ENCODE measurements at regions not wholly inside any gene's neighbourhood (a gene's known extent, or its start where the extent isn't known, plus 50 kb on each side); places are given as distances from the start of the nearest gene placed in this dataset.
"Not testable (repeated sequence)": the region's sequence is repeated elsewhere in the genome, so short reads cannot be mapped to it uniquely, and the experiment has no call there.

DNA sequence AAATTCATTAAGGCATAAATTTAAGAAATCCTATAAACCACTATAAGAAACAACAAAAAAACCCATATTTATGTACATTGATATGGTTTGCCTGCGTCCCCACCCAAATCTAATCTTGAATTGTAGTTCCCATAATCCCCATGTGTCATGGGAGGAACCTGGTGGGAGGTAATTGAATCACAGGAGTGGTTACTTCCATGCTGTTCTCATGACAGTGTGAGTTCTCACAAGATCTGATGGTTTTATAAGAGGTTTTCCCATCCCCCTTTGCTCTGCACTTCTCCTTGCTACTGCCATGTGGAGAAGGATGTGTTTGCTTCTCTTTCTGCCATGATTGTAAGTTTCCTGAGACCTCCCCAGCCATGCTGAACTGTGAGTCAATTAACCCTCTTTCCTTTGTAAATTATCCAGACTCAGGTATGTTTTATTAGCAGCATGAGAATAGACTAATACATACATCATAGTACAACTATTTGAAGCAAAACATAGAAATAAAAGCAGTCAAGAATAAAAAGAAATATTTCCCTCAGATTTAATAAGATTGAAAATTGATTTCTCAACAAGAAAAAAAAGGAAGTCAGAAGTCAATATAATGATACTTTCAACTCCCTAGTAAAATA lies 209.0 kb upstream of the GPC6 start:
- DNase-seq (ENCODE audit: low read depth): no peak

DNA sequence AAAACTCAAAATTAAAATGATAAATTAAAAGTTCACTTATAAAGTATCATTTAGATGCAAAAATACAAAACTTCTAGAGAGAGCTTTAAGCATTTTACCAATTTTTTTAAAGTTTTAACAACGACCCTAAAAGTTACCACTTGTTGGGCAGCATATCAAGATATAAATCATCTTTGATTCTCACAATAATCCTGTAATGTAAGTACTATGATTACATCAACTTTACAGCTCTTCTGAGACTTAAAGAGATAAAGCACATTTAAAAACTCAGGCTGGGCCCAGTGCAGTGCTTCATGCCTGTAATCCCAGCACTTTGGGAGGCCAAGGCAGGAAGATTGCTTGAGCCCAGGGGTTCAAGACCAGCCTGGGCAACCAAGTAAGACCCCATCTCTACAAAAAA lies 202.7 kb upstream of the GPC6 start:
- DNase-seq (ENCODE audit: low read depth): no peak

DNA sequence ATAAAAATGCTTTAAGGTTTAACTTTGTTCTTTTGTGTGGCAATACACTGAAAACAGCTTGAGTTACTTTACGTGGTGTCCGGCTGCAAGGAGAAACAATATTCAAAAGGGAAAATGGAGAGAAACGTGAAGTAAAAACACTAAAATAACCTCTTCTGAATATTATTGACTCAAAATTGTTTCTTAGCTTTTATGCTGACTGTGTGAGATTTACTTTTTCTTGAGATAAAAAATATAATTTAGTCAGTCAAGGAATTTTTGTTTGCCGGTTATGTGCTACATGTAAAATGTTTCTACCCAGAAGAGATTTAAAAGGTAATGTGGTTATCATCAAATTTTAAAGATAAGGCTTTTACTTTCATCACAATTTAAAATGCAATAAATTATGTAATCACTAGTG lies 200.6 kb upstream of the GPC6 start:
- DNase-seq (ENCODE audit: low read depth): no peak

- DNase-seq (ENCODE audit: low read depth): no peak
Measured at GRCh38 chr13:93029536-93029935, 197.1 kb upstream of the GPC6 start.

- DNase-seq (ENCODE audit: low read depth): no peak
Measured at GRCh38 chr13:93036380-93036779, 190.2 kb upstream of the GPC6 start.

DNA sequence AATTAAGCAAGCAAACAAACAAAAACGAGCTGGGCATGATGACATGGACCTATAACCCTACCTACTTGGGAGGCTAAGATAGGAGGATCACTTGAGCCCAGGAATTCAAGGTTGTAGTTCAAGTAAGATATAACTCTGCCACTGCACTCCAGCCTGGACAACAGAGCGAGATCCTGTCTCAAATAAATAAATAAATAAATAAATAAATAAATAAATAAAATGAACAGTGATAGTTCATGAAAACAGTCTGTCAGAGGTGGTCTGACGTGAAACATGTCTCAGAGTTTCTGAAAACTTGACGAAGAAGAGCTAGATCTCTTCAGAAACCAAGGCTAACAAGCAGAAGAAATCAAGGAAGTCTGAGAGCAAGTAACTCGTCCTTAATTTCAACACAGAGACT lies 188.8 kb upstream of the GPC6 start:
- no peak for DNase-seq (ENCODE audit: low read depth)

DNA sequence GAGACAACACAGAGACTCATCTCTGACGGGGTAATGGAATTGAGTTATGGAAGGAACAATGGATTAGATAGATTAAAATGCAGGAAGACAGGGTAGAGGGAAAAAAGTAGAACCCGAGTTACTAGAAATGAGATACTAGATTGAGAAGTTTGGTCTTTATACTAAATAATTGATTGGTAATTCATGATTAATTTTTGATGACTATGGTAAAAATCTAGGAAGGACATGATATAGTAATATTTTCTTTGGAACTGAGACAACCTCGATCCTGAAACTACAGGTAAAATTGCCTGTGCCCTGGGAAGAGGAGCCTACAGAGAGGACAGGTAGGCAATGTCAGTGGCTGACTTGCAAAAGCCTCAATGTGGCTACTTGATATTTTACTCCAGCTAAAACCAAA lies 188.4 kb upstream of the GPC6 start:
- no peak for DNase-seq (ENCODE audit: low read depth)

DNA sequence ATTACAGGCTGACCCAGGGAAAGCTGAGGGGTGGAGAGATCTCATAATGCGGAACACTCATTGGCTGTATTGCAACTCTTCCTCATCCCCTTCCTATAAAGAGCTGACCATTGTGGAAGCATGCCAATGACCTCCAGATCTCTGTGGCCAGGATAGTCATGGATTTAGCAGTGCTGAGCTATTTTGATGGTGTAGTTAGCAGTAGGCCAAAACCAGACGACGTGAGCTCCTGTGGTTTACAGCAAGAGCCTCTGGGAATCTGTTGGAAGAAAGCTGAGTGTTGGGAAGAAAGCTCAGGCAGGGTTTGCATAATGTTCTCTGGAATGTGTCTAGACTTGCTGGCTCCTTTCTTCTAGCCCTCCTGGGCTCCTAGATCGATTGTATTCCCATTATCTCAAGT lies 187.5 kb upstream of the GPC6 start:
- no peak for DNase-seq (ENCODE audit: low read depth)

DNA sequence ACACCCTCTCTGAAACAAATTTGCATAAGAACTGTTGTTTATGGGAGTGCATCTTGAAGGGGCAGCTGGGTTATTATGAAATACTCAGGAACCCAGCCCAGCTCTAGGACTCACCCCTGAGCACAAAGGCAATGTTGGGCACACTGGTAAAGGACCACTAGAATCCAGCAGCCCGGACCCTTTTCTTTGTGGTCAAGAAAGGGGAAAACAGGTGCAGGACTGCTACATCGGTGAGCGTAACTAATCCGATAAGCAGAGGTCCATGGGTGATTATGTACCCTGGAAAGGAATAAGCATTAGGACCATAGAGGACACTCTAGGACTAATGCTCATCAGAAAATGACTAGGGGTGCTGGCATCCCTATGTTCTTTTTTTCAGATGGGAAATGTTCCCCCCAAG lies 185.0 kb upstream of the GPC6 start:
- DNase-seq (ENCODE audit: low read depth): not testable (repeated sequence)

GRCh38 chr13:93045836-93046235 lies 180.8 kb upstream of the GPC6 start:
- DNase-seq (ENCODE audit: low read depth): no peak

DNA sequence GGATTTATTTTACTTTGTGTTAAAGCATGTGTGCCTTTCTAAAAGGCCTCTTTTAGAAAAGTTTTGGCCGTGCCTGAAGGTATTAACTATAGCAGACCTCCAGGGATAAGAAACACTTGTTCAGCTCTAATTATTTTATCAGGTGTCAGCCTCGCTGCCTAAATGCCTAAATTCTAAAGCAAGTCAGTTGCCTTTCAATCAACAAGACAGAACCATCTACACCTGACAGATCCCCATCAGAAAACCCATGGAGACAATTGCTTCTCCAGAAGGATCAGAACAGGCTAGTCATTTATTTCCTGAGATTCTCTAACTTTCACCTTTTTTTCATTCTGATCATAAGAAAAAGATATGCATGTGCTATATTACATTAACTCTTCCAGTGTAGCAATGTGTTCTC lies 171.4 kb upstream of the GPC6 start:
- no peak for DNase-seq (ENCODE audit: low read depth)

DNA sequence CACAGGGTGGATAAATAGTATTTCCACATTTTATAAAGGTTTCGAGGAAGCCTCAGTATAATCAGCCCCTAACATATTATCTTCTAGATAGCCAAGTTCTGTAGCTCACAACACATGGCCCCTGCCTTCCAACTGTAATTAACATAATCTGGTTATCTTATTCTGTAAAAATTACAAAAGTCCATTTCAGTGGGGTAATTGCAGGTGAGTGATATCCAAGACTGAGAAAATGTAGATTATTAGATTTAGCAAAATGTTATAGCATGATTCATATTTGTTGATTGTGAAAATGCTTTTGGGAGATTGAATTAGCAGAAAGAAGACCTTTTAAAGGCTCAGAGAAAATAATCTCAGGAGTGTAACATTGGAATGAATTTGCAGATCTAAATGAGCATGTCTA lies 168.3 kb upstream of the GPC6 start:
- DNase-seq (ENCODE audit: low read depth): no peak

DNA sequence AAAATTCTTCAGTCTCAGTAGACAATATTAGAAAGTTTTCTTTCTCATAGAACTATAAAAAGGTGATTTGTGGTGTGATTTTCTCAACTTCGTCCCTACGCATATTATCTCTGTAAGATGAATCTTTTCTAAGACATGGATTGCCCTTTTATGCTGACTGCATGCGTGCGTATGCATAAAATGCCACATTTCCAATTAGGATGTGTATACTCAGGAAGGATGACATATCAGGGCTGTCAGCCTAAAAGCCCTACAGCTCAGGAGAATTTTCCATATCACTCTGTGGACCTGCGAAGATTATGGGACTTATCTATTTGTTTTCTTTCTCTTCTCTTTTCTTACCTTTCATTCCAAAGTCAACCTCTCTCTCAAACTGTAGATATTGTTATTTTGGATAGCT lies 166.5 kb upstream of the GPC6 start:
- no peak for DNase-seq (ENCODE audit: low read depth)

GRCh38 chr13:93066187-93066586 lies 160.4 kb upstream of the GPC6 start:
- peak; percentile 53 for DNase-seq (ENCODE audit: low read depth)

GRCh38 chr13:93079294-93079693 lies 147.3 kb upstream of the GPC6 start:
- no peak for DNase-seq (ENCODE audit: low read depth)

- no peak for DNase-seq (ENCODE audit: low read depth)
Measured at GRCh38 chr13:93080166-93080565, 146.4 kb upstream of the GPC6 start.

GRCh38 chr13:93080587-93080986 lies 146.0 kb upstream of the GPC6 start:
- DNase-seq (ENCODE audit: low read depth): no peak

GRCh38 chr13:93086329-93086728 lies 140.3 kb upstream of the GPC6 start:
- no peak for DNase-seq (ENCODE audit: low read depth)

DNA sequence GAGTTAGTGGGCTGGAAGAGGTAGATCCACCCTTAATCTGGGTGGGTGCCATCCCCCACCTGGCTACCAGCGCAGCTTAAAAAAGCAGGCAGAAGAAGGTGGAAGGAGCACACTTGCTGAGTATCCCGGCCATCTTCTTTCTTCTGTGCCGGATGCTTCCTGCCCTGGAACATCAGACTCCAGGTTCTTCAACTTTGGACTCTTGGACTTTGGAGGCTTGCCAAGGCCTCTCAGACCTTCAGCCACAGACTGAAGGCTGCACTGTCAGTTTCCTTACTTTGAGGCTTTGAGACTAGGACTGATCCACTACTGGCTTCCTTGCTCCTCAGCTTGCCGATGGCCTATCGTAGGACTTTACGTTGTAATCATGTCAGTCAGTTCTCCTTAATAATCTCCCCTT lies 127.6 kb upstream of the GPC6 start:
- DNase-seq (ENCODE audit: low read depth): no peak

DNA sequence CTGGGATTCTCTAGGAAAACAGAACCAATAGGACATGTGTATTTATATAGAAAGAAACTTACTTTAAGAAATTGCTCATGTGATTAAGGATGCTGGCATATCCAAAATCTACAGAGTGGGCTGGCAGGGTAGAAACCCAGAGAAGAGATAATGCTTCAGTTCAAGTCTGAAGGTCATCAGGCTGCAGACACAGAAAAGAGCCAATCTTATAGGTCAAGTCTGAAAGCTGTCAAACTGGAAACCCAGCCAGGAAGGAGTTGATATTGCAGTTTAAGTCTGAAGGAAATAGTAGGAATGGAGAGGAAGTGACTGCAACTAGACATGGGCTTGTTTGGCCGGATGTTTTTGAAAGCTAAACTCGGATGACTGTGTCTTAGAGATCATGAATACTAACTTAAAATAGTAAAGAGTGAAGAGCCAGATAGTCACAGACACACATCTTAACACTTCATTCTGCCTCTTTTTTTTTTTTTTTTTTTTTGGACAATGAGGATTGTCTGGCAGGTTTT lies 125.3 kb upstream of the GPC6 start:
- no peak for DNase-seq (ENCODE audit: low read depth)

DNA sequence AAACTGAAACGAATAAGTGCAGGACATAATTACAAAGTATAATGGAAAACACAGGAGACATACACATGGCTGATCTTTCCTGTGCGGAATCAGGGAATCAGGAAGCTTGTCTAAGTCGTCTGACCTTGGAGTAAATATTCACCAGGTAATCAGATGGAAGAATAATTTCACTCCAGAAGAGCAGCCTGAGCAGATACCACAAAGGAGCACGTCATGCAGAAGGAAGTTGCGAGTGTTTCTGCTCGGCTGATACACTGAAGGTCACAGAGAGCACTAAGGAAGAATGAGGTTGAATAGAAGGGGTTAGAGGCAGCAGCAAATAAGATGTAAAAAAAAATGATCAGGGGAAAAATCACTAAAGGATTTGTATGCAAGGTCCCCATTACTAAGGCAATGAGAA lies 122.3 kb upstream of the GPC6 start:
- no peak for DNase-seq (ENCODE audit: low read depth)

DNA sequence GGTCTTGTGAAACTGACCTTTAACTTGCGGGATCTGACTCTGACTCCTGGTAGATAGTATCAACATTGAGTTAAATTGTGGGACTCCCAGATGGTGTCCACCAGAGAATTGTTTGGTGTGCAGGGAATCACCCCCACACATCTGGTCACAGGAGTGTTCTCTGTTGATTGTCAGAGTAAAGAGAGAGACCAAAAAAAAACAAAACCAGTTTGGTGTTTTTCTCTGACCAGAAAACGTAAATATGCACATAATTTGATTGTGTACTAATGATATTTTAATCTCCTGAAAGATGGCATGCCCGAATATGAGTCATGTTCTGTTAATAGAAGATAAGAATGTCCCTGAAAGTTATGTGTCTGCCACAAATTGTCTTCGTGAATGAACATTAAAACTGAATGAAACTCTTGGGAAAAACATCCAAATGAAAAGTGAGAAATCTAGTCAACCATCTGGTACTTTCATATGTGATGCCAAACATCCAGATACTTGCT lies 118.5 kb upstream of the GPC6 start:
- no peak for DNase-seq (ENCODE audit: low read depth)

DNA sequence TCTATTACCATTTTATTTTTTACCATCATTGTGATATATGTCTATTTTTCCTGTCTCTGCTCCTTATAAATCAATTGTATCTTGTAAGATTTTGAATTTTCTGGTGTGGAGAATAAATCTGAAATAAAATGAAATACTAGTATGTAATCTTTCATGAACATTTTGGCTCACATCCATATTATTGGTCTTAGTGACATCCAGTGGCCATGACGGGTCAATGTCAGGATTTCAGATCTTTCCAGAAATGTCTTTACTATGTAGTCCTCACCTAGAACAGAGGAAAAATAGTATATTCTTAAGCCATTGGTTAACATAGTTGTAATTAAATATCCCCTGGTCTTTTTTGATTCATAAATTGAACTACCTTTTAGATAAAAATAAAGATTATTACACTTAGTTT lies 109.8 kb upstream of the GPC6 start:
- DNase-seq (ENCODE audit: low read depth): no peak

DNA sequence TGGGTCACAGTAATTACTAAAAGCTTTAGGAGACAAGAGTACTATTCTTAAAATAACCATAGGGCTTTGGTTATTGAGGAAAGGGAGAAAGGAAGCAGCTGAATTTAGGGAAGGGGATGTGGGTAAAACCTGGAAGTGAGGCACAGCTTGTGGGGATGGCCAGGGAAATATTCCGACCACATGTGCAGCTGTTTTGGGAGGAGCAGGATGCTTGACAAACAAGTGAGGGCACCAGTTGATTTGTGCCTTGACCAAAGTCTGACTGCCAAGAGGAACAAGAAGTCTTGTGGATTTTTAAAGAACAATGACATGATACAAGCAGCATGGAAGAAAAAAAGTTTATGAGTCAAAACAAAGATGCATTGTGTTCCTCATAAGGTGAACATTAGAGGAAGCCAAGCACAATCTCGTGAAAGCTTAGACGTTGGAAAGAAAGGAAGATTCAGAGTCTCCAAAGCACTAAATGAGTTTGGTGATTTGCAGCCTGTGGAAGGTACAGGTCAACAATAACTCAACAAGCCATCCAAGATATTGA lies 108.5 kb upstream of the GPC6 start:
- no peak for DNase-seq (ENCODE audit: low read depth)
